H9 (cell line): ENCODE measurements at regions not wholly inside any gene's neighbourhood (a gene's known extent, or its start where the extent isn't known, plus 50 kb on each side); places are given as distances from the start of the nearest gene placed in this dataset.

Experiments
- DNase-seq: peaks from one replicate; pipeline ENCODE4 v3.0.0-alpha.2; 2017
- H2AFZ ChIP-seq: one replicate; pipeline ENCODE4 v1.6.1; 2013; ENCODE audit warnings: mild to moderate bottlenecking, low read length, control low read depth, moderate library complexity
- H2AK5ac ChIP-seq: 2 replicates; pipeline ENCODE4 v1.6.1; 2013; ENCODE audit warnings: low read length, control low read depth, mixed read lengths; ENCODE audit not compliant: insufficient read length
- H2BK120ac ChIP-seq: one replicate; pipeline ENCODE4 v1.6.1; 2013; ENCODE audit warnings: low read depth, mild to moderate bottlenecking, low read length, control low read depth, inconsistent platforms; ENCODE audit not compliant: poor library complexity, severe bottlenecking
- H2BK12ac ChIP-seq: 2 replicates; pipeline ENCODE4 v1.6.1; 2013; ENCODE audit warnings: low read length, control low read depth, mixed read lengths, low read depth; ENCODE audit not compliant: insufficient read length
- H2BK15ac ChIP-seq: 2 replicates; pipeline ENCODE4 v1.6.1; 2013; ENCODE audit warnings: low read depth, low read length, control low read depth
- H2BK20ac ChIP-seq: one replicate; pipeline ENCODE4 v1.6.1; 2013; ENCODE audit warnings: low read depth, mild to moderate bottlenecking, low read length, control low read depth, inconsistent platforms; ENCODE audit not compliant: poor library complexity, severe bottlenecking
- H2BK5ac ChIP-seq: 2 replicates; pipeline ENCODE4 v1.6.1; 2013; ENCODE audit warnings: low read length, control low read depth, mixed read lengths; ENCODE audit not compliant: insufficient read length
- H3K14ac ChIP-seq: 2 replicates; pipeline ENCODE4 v1.6.1; 2013; ENCODE audit warnings: low read length, control low read depth; ENCODE audit not compliant: insufficient read depth
- H3K18ac ChIP-seq: 2 replicates; pipeline ENCODE4 v1.6.1; 2013; ENCODE audit warnings: low read depth, mild to moderate bottlenecking, mixed read lengths, low read length, control low read depth; ENCODE audit not compliant: insufficient read length
- H3K23ac ChIP-seq: 2 replicates; pipeline ENCODE4 v1.6.1; 2013; ENCODE audit warnings: low read length, control low read depth, mixed read lengths, low read depth; ENCODE audit not compliant: insufficient read length
- H3K23me2 ChIP-seq: 2 replicates; pipeline ENCODE4 v1.6.1; 2013; ENCODE audit warnings: low read depth, mild to moderate bottlenecking, mixed read lengths, low read length, control low read depth; ENCODE audit not compliant: insufficient read length, poor library complexity, severe bottlenecking
- H3K27ac ChIP-seq: 2 replicates; pipeline ENCODE4 v1.5.1; 2013; ENCODE audit warnings: low read length, control low read depth, mixed read lengths, low read depth; ENCODE audit not compliant: insufficient read length
- H3K27me3 ChIP-seq: 2 replicates; pipeline ENCODE4 v1.6.1; 2013; ENCODE audit warnings: low read length, control low read depth, inconsistent platforms; ENCODE audit not compliant: insufficient read depth
- H3K4ac ChIP-seq: 2 replicates; pipeline ENCODE4 v1.6.1; 2013; ENCODE audit warnings: low read depth, mild to moderate bottlenecking, control low read depth, inconsistent platforms, low read length, moderate library complexity
- H3K4me1 ChIP-seq: 2 replicates; pipeline ENCODE4 v1.6.1; 2013; ENCODE audit warnings: low read length, control low read depth, inconsistent platforms; ENCODE audit not compliant: insufficient read depth
- H3K4me2 ChIP-seq: 2 replicates; pipeline ENCODE4 v1.6.1; 2013; ENCODE audit warnings: low read length, control low read depth, mixed read lengths; ENCODE audit not compliant: insufficient read length, insufficient read depth
- H3K56ac ChIP-seq: 2 replicates; pipeline ENCODE4 v1.6.1; 2013; ENCODE audit warnings: low read depth, mild to moderate bottlenecking, mixed read lengths, low read length, control low read depth; ENCODE audit not compliant: insufficient read length
- H3K79me1 ChIP-seq: 2 replicates; pipeline ENCODE4 v1.6.1; 2013; ENCODE audit warnings: low read depth, mild to moderate bottlenecking, moderate library complexity, low read length, control low read depth, inconsistent platforms; ENCODE audit not compliant: insufficient read depth, poor library complexity, severe bottlenecking
- H3K79me2 ChIP-seq: 2 replicates; pipeline ENCODE4 v1.6.1; 2013; ENCODE audit warnings: low read length, control low read depth, inconsistent platforms; ENCODE audit not compliant: insufficient read depth
- H3K9ac ChIP-seq: 2 replicates; pipeline ENCODE4 v1.6.1; 2013; ENCODE audit warnings: low read length, control low read depth, mixed read lengths; ENCODE audit not compliant: insufficient read length; ENCODE audit errors: extremely low read depth
- H3K9me3 ChIP-seq: one replicate; pipeline ENCODE4 v1.6.1; 2013; ENCODE audit warnings: low read depth, low read length, inconsistent platforms; ENCODE audit not compliant: control insufficient read depth
- H3T11ph ChIP-seq: one replicate; pipeline ENCODE4 v1.6.1; 2013; ENCODE audit warnings: mild to moderate bottlenecking, low read length, control low read depth, inconsistent platforms
- H4K20me1 ChIP-seq: one replicate; pipeline ENCODE4 v1.6.1; 2013; ENCODE audit not compliant: control insufficient read depth, insufficient read length, insufficient read depth
- H4K5ac ChIP-seq: 2 replicates; pipeline ENCODE4 v1.6.1; 2013; ENCODE audit warnings: low read depth, mild to moderate bottlenecking, mixed read lengths, low read length, control low read depth; ENCODE audit not compliant: insufficient read length
- H4K8ac ChIP-seq: replicated peaks from 2 replicates; pipeline ENCODE4 v1.6.1; 2013; ENCODE audit warnings: low read length, control low read depth, mixed read lengths, low read depth; ENCODE audit not compliant: insufficient read length
- H4K91ac ChIP-seq: 2 replicates; pipeline ENCODE4 v1.6.1; 2013; ENCODE audit warnings: low read depth, mild to moderate bottlenecking, moderate library complexity, mixed read lengths, low read length, control low read depth; ENCODE audit not compliant: insufficient read length
- H3K27ac Mint-ChIP-seq, 3 experiments: 2 replicates in 2 of 3; 3 replicates in 1 of 3; pipeline ENCODE4 v1.8.0; 2020 to 2021; ENCODE audit warnings: mixed read lengths in 3 of 3, mild to moderate bottlenecking in 1 of 3, moderate library complexity in 1 of 3
- H3K27me3 Mint-ChIP-seq: 2 replicates; pipeline ENCODE4 v1.8.0; 2021; ENCODE audit warnings: low read depth, mild to moderate bottlenecking, moderate library complexity, mixed read lengths
- H3K36me3 Mint-ChIP-seq, 3 experiments: 2 replicates in 2 of 3; 3 replicates in 1 of 3; pipeline ENCODE4 v1.8.0; 2020 to 2021; ENCODE audit warnings: low read depth in 3 of 3, mixed read lengths in 3 of 3; ENCODE audit not compliant: insufficient read depth in 1 of 3
- H3K4me1 Mint-ChIP-seq, 2 experiments: 2 replicates each; pipeline ENCODE4 v1.8.0; 2020; ENCODE audit warnings: mixed read lengths in 2 of 2
- H3K4me3 Mint-ChIP-seq, 2 experiments: 2 replicates in 1 of 2; 3 replicates in 1 of 2; pipeline ENCODE4 v1.8.0; 2020 to 2021; ENCODE audit warnings: mild to moderate bottlenecking in 2 of 2, mixed read lengths in 2 of 2, moderate library complexity in 1 of 2
- H3K9me3 Mint-ChIP-seq, 2 experiments: 2 replicates in 1 of 2; 3 replicates in 1 of 2; pipeline ENCODE4 v1.8.0; 2020; ENCODE audit warnings: mild to moderate bottlenecking in 2 of 2, mixed read lengths in 2 of 2, moderate library complexity in 1 of 2
- WGBS: extraction: QIAGEN DNeasy Blood & Tissue Kit; methylation state at CpG from one replicate; pipeline ENCODE4 v1.1.7; 2013; ENCODE audit warnings: missing lambda C conversion rate, low lambda C conversion rate, mixed read lengths; ENCODE audit not compliant: insufficient read length; ENCODE audit errors: extremely low coverage; 5-methylcytosine and 5-hydroxymethylcytosine counted together
- TF ChIP-seq, protein P1 (sequence below): fragments of 200-600 bp; sonication (generic); conservative IDR thresholded peaks from 3 replicates; pipeline ENCODE4 v1.8.0; 2021; ENCODE audit warnings: antibody characterized with exemption, mild to moderate bottlenecking

DNA sequence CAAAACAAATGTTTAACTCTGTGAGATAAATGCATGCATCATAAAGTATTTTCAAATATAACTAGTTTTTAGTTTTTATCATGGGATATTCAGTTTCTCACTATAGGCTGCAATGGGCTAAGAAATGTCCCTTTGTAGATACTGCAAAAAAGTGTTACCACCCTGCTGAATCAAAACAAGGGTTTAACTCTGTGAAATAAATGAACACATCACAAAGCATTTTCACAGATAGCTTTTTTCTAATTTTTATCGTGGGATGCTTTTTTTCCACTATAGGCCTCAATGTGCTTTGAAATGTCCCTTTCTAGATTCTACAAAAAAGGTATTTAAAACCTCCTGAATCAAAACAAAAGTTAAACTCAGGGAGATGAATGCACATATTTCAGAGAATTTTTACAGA is 541.1 kb downstream of the KCNJ18 start:
- WGBS, result no CpG with 5 or more reads among the region's 1 CpG
- Histone ChIP-seq H4K8ac (no peak overlapping the region), H3K56ac (no peak overlapping the region), H3K14ac (no peak overlapping the region), H3K4me1 (no peaks in the 10 kb centered on the region), H3K27me3 (no peaks in the 10 kb centered on the region), H3K79me2 (no peaks in the 10 kb centered on the region), H3T11ph (no peak overlapping the region), H2BK5ac (no peak overlapping the region), H2AK5ac (no peak overlapping the region), H3K4me2 (no peak overlapping the region), H3K27ac (no peak overlapping the region), H3K9ac (no peak overlapping the region), H4K5ac (no peak overlapping the region), H3K4ac (no peak overlapping the region), H3K23ac (no peak overlapping the region), H3K18ac (no peak overlapping the region), H3K79me1 (no peaks in the 10 kb centered on the region), H4K20me1 (no peaks in the 10 kb centered on the region), H3K9me3 (peaks cover 21% of the 10 kb centered on the region), H3K23me2 (no peaks in the 10 kb centered on the region), H2BK120ac (no peak overlapping the region), H4K91ac (no peak overlapping the region), H2BK12ac (no peak overlapping the region), H2AFZ (no peak overlapping the region), H2BK15ac (no peak overlapping the region), H2BK20ac (no peak overlapping the region)
- Mint-ChIP-seq H3K4me1 (no peaks in the 10 kb centered on the region), H3K36me3 (peaks cover 3 to 20% (median 9%) of the 10 kb centered on the region in 3 experiments), H3K4me3 (no peak overlapping the region), H3K9me3 (peaks cover 83 to 86% of the 10 kb centered on the region in 2 experiments), H3K27me3 (no peaks in the 10 kb centered on the region), H3K27ac (no peak overlapping the region)
- no peak for DNase-seq
- TF ChIP-seq, protein P1, sequence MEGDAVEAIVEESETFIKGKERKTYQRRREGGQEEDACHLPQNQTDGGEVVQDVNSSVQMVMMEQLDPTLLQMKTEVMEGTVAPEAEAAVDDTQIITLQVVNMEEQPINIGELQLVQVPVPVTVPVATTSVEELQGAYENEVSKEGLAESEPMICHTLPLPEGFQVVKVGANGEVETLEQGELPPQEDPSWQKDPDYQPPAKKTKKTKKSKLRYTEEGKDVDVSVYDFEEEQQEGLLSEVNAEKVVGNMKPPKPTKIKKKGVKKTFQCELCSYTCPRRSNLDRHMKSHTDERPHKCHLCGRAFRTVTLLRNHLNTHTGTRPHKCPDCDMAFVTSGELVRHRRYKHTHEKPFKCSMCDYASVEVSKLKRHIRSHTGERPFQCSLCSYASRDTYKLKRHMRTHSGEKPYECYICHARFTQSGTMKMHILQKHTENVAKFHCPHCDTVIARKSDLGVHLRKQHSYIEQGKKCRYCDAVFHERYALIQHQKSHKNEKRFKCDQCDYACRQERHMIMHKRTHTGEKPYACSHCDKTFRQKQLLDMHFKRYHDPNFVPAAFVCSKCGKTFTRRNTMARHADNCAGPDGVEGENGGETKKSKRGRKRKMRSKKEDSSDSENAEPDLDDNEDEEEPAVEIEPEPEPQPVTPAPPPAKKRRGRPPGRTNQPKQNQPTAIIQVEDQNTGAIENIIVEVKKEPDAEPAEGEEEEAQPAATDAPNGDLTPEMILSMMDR, result no peak
